ENCODE measurements at regions not wholly inside any gene's neighbourhood (a gene's known extent, or its start where the extent isn't known, plus 50 kb on each side); places are given as distances from the start of the nearest gene placed in this dataset.

GRCh38 chr19:57004418-57004817 lies 115.4 kb upstream of the USP29 start:
- CTCF ChIA-PET, result no interaction called here
- POLR2A ChIA-PET, result no interaction called here
- TF ChIP-seq FOXA1 (IDR thresholded peaks at IDR 0.05) (no peak), SP1 (IDR thresholded peaks at IDR 0.05) (no peak), ELF4 (IDR thresholded peaks at IDR 0.05) (no peak), TARDBP (IDR thresholded peaks at IDR 0.05) (no peak), FOXK2 (IDR thresholded peaks at IDR 0.05) (no peak), HDGF (IDR thresholded peaks at IDR 0.05; ENCODE audit: borderline replicate concordance) (no peak), L3MBTL2 (conservative IDR thresholded peaks at IDR 0.05) (no peak), ARNT (IDR thresholded peaks at IDR 0.05) (no peak), LEF1 (IDR thresholded peaks at IDR 0.05; ENCODE audit: borderline replicate concordance) (no peak), FOXM1 (IDR thresholded peaks at IDR 0.05; ENCODE audit: borderline replicate concordance) (no peak), ZNF384 (IDR thresholded peaks at IDR 0.05) (no peak), CTBP1 (IDR thresholded peaks at IDR 0.05; ENCODE audit: borderline replicate concordance) (no peak), SUZ12 (IDR thresholded peaks at IDR 0.05) (no peak), NFRKB (IDR thresholded peaks at IDR 0.05) (no peak), PKNOX1 (IDR thresholded peaks at IDR 0.05) (no peak), BHLHE40 (IDR thresholded peaks at IDR 0.05; ENCODE audit: borderline replicate concordance) (no peak)
- DNase-seq (ENCODE audit: extremely low spot score), result no peak

GRCh38 chr19:57008432-57008831 lies 111.4 kb upstream of the USP29 start:
- TF ChIP-seq CTBP1 (IDR thresholded peaks at IDR 0.05; ENCODE audit: borderline replicate concordance) (no peak), SP1 (IDR thresholded peaks at IDR 0.05) (no peak), FOXK2 (IDR thresholded peaks at IDR 0.05) (no peak), FOXA1 (IDR thresholded peaks at IDR 0.05) (no peak), SUZ12 (IDR thresholded peaks at IDR 0.05) (no peak), BHLHE40 (IDR thresholded peaks at IDR 0.05; ENCODE audit: borderline replicate concordance) (no peak), L3MBTL2 (conservative IDR thresholded peaks at IDR 0.05) (no peak), PKNOX1 (IDR thresholded peaks at IDR 0.05) (no peak), HDGF (IDR thresholded peaks at IDR 0.05; ENCODE audit: borderline replicate concordance) (no peak), TARDBP (IDR thresholded peaks at IDR 0.05) (no peak), ZNF384 (IDR thresholded peaks at IDR 0.05) (no peak), FOXM1 (IDR thresholded peaks at IDR 0.05; ENCODE audit: borderline replicate concordance) (no peak), LEF1 (IDR thresholded peaks at IDR 0.05; ENCODE audit: borderline replicate concordance) (no peak), ARNT (IDR thresholded peaks at IDR 0.05) (no peak)
- CTCF ChIA-PET, result no interaction called here
- POLR2A ChIA-PET, result no interaction called here
- DNase-seq (ENCODE audit: extremely low spot score), result no peak

- TF ChIP-seq FOXK2 (IDR thresholded peaks at IDR 0.05) (no peak), CTBP1 (IDR thresholded peaks at IDR 0.05; ENCODE audit: borderline replicate concordance) (no peak), ARNT (IDR thresholded peaks at IDR 0.05) (no peak), ELF4 (IDR thresholded peaks at IDR 0.05) (no peak), SUZ12 (IDR thresholded peaks at IDR 0.05) (no peak), NFRKB (IDR thresholded peaks at IDR 0.05) (no peak), SP1 (IDR thresholded peaks at IDR 0.05) (no peak), BHLHE40 (IDR thresholded peaks at IDR 0.05; ENCODE audit: borderline replicate concordance) (no peak), FOXA1 (IDR thresholded peaks at IDR 0.05) (no peak), PKNOX1 (IDR thresholded peaks at IDR 0.05) (no peak), L3MBTL2 (conservative IDR thresholded peaks at IDR 0.05) (no peak), FOXM1 (IDR thresholded peaks at IDR 0.05; ENCODE audit: borderline replicate concordance) (no peak), HDGF (IDR thresholded peaks at IDR 0.05; ENCODE audit: borderline replicate concordance) (no peak), LEF1 (IDR thresholded peaks at IDR 0.05; ENCODE audit: borderline replicate concordance) (no peak), TARDBP (IDR thresholded peaks at IDR 0.05) (no peak), ZNF384 (IDR thresholded peaks at IDR 0.05) (no peak)
- DNase-seq (ENCODE audit: extremely low spot score), result no peak
- POLR2A ChIA-PET, result no interaction called here
- CTCF ChIA-PET, result no interaction called here
Observed at GRCh38 chr19:57010541-57010940, 109.2 kb upstream of the USP29 start.

- ChIA-PET CTCF (no interaction called here), POLR2A (no interaction called here)
- no peak for DNase-seq (ENCODE audit: extremely low spot score)
- no peak for TF ChIP-seq PKNOX1 (IDR thresholded peaks at IDR 0.05)
Observed at GRCh38 chr19:57016076-57016475, 103.7 kb upstream of the USP29 start.

GRCh38 chr19:57016491-57016890 lies 103.3 kb upstream of the USP29 start:
- no peak for TF ChIP-seq PKNOX1 (IDR thresholded peaks at IDR 0.05)
- TF ChIP-seq SUZ12 (IDR thresholded peaks at IDR 0.05), result no peak
- TF ChIP-seq NFRKB (IDR thresholded peaks at IDR 0.05), result no peak
- no peak for TF ChIP-seq FOXK2 (IDR thresholded peaks at IDR 0.05)
- TF ChIP-seq SP1 (IDR thresholded peaks at IDR 0.05), result no peak
- no peak for TF ChIP-seq ELF4 (IDR thresholded peaks at IDR 0.05)
- TF ChIP-seq FOXA1 (IDR thresholded peaks at IDR 0.05), result no peak
- TF ChIP-seq BHLHE40 (IDR thresholded peaks at IDR 0.05; ENCODE audit: borderline replicate concordance), result no peak
- no peak for TF ChIP-seq HDGF (IDR thresholded peaks at IDR 0.05; ENCODE audit: borderline replicate concordance)
- no peak for TF ChIP-seq CTBP1 (IDR thresholded peaks at IDR 0.05; ENCODE audit: borderline replicate concordance)
- TF ChIP-seq L3MBTL2 (conservative IDR thresholded peaks at IDR 0.05), result no peak
- TF ChIP-seq TARDBP (IDR thresholded peaks at IDR 0.05), result no peak
- TF ChIP-seq LEF1 (IDR thresholded peaks at IDR 0.05; ENCODE audit: borderline replicate concordance), result no peak
- no peak for TF ChIP-seq ARNT (IDR thresholded peaks at IDR 0.05)
- no peak for TF ChIP-seq ZNF384 (IDR thresholded peaks at IDR 0.05)
- no peak for TF ChIP-seq FOXM1 (IDR thresholded peaks at IDR 0.05; ENCODE audit: borderline replicate concordance)
- CTCF ChIA-PET, result no interaction called here
- no peak for DNase-seq (ENCODE audit: extremely low spot score)
- POLR2A ChIA-PET, result no interaction called here
